SK-N-SH (cell line): ENCODE measurements at regions not wholly inside any gene's neighbourhood (a gene's known extent, or its start where the extent isn't known, plus 50 kb on each side); places are given as distances from the start of the nearest gene placed in this dataset.

Source experiments
- small RNA-seq, 7 experiments: library from RNA; depleted of rRNA; stranded (forward); fragments of <200 nt; gene quantifications; one replicate each; pipeline ENCODE3, GENCODE V24; 2012

Small RNA genes in the stretch of these regions (small RNA-seq; reads per million reads assigned to genes)
- gene AC034244.1 = 0 reads per million in 7 experiments
